ENCODE measurements at regions not wholly inside any gene's neighbourhood (a gene's known extent, or its start where the extent isn't known, plus 50 kb on each side); places are given as distances from the start of the nearest gene placed in this dataset.

- no peak for TF ChIP-seq POLR2AphosphoS5 (IDR thresholded peaks at IDR 0.05; ENCODE audit: borderline replicate concordance, low read depth, low read length)
- no peak for TF ChIP-seq FOXP2 (optimal IDR thresholded peaks at IDR 0.05; ENCODE audit: control extremely low read depth, extremely low read length, insufficient read depth)
- TF ChIP-seq EZH2 (IDR thresholded peaks at IDR 0.05): no peak
Measured at GRCh38 chr13:82702513-82702912, 1179.8 kb downstream of the SLITRK1 start.

All from SK-N-MC (cell line).